A673 (cell line): ENCODE measurements at regions not wholly inside any gene's neighbourhood (a gene's known extent, or its start where the extent isn't known, plus 50 kb on each side); places are given as distances from the start of the nearest gene placed in this dataset.

Experiments used
- BruUV-seq: library from RNA; stranded (reverse); fragments of 400-500 nt; replicated peaks from 2 replicates; lab custom pipeline; 2021; lab: Mats Ljungman, UMichigan
- CTCF ChIA-PET: fragments of 300-600 bp; sonication (Branson Sonifier 250); formaldehyde crosslinking; loops from one replicate; lab custom pipeline; 2022; ENCODE audit warnings: antibody characterized with exemption; lab: Charles Lee
- POLR2A ChIA-PET: fragments of 300-600 bp; sonication (Branson Sonifier 250); formaldehyde crosslinking; loops from one replicate; lab custom pipeline; 2022; ENCODE audit warnings: antibody characterized with exemption; ENCODE audit not compliant: low non-redundant PET; lab: Charles Lee
- DNase-seq: peaks from one replicate; pipeline ENCODE4 v3.0.0-alpha.2; 2015; ENCODE audit warnings: low spot score
- H3K27ac ChIP-seq: fragments of 200-600 bp; sonication (generic); 2 replicates; pipeline ENCODE4 v1.5.1; 2016; ENCODE audit warnings: mixed run types, low read depth, mild to moderate bottlenecking, mixed read lengths, antibody characterized with exemption, low read length; ENCODE audit not compliant: poor library complexity, severe bottlenecking
- H3K27me3 ChIP-seq: fragments of 200-600 bp; sonication (generic); replicated peaks from 2 replicates; pipeline ENCODE4 v1.6.1; 2017; ENCODE audit warnings: mixed run types, low read depth, mild to moderate bottlenecking, mixed read lengths, antibody characterized with exemption, low read length; ENCODE audit not compliant: insufficient read depth, poor library complexity
- H3K36me3 ChIP-seq: fragments of 200-600 bp; sonication (generic); 2 replicates; pipeline ENCODE4 v1.6.1; 2016; ENCODE audit warnings: mixed run types, mild to moderate bottlenecking, mixed read lengths, antibody characterized with exemption, low read length; ENCODE audit not compliant: insufficient read depth, poor library complexity, severe bottlenecking
- H3K4me1 ChIP-seq: fragments of 200-600 bp; sonication (generic); 2 replicates; pipeline ENCODE4 v1.6.1; 2017; ENCODE audit warnings: mixed run types, mild to moderate bottlenecking, mixed read lengths, antibody characterized with exemption, low read length; ENCODE audit not compliant: insufficient read depth, poor library complexity, severe bottlenecking
- H3K4me3 ChIP-seq: fragments of 200-600 bp; sonication (generic); 2 replicates; pipeline ENCODE4 v1.5.1; 2016; ENCODE audit warnings: low read depth, mixed run types, mild to moderate bottlenecking, mixed read lengths, low read length; ENCODE audit not compliant: poor library complexity, severe bottlenecking
- H3K9me3 ChIP-seq: fragments of 200-600 bp; sonication (generic); 2 replicates; pipeline ENCODE4 v1.6.1; 2016; ENCODE audit warnings: mixed run types, low read depth, mild to moderate bottlenecking, mixed read lengths, antibody characterized with exemption, low read length; ENCODE audit not compliant: poor library complexity, severe bottlenecking
- CTCF ChIP-seq: fragments of 300-800, 200-600 bp; sonication (generic); conservative IDR thresholded peaks from 2 replicates; pipeline ENCODE4 v1.5.1; 2017; ENCODE audit warnings: low read depth, mild to moderate bottlenecking, antibody characterized with exemption, low read length, moderate library complexity, mixed read lengths
- EZH2 ChIP-seq: fragments of 200-600 bp; sonication (generic); IDR thresholded peaks from 2 replicates; pipeline ENCODE4 v1.6.1; 2017; ENCODE audit warnings: borderline replicate concordance, low read depth, mild to moderate bottlenecking, mixed read lengths, antibody characterized with exemption, low read length; ENCODE audit not compliant: poor library complexity, severe bottlenecking
- intact Hi-C: fragments of 100-400 bp; cut with micrococcal nuclease; formaldehyde crosslinking; loops from one replicate; pipeline ENCODE4 v1.10.0; 2022; ENCODE audit not compliant: unreplicated experiment

GRCh38 chr10:121309164-121309563 lies 289.1 kb downstream of the FGFR2 start:
- Histone ChIP-seq H3K27ac (no peak overlapping the region), H3K4me3 (no peak overlapping the region), H3K27me3 (peaks cover 42% of the 10 kb centered on the region), H3K4me1 (no peaks in the 10 kb centered on the region), H3K36me3 (no peaks in the 10 kb centered on the region), H3K9me3 (no peaks in the 10 kb centered on the region)
- ChIA-PET POLR2A (no interaction called here), CTCF (no interaction called here)
- no TSS peak for BruUV-seq
- DNase-seq, result no peak
- intact Hi-C loops, result no loop called here
- no peak for TF ChIP-seq EZH2
- TF ChIP-seq CTCF, result no peak

- CTCF ChIA-PET, result no interaction called here
- Histone ChIP-seq H3K9me3 (no peaks in the 10 kb centered on the region), H3K27me3 (peaks cover 36% of the 10 kb centered on the region), H3K36me3 (no peaks in the 10 kb centered on the region), H3K27ac (no peak overlapping the region), H3K4me3 (no peak overlapping the region), H3K4me1 (no peaks in the 10 kb centered on the region)
- TF ChIP-seq CTCF, result no peak
- no peak for TF ChIP-seq EZH2
- POLR2A ChIA-PET, result no interaction called here
- intact Hi-C loops, result no loop called here
- DNase-seq, result no peak
- BruUV-seq, result no TSS peak
These were observed 288.0 kb downstream of the FGFR2 start for GRCh38 chr10:121310151-121310711.

- ChIA-PET CTCF (no interaction called here), POLR2A (no interaction called here)
- Histone ChIP-seq H3K9me3 (no peaks in the 10 kb centered on the region), H3K27me3 (peaks cover 40% of the 10 kb centered on the region), H3K36me3 (no peaks in the 10 kb centered on the region), H3K27ac (no peak overlapping the region), H3K4me1 (no peaks in the 10 kb centered on the region), H3K4me3 (no peak overlapping the region)
- TF ChIP-seq EZH2, result no peak
- TF ChIP-seq CTCF, result no peak
- intact Hi-C loops, result no loop called here
- DNase-seq, result no peak
- no TSS peak for BruUV-seq
These were observed 286.3 kb downstream of the FGFR2 start for GRCh38 chr10:121311812-121312443.
